IMR-90 (cell line): ENCODE measurements at regions not wholly inside any gene's neighbourhood (a gene's known extent, or its start where the extent isn't known, plus 50 kb on each side); places are given as distances from the start of the nearest gene placed in this dataset.

ENCODE experiments used
- BHLHE40 ChIP-seq: fragments of 150-350 bp; IDR thresholded peaks from 2 replicates; pipeline ENCODE4 v1.6.1; 2016; ENCODE audit warnings: mild to moderate bottlenecking, low read depth, low read length
- CEBPB ChIP-seq: IDR thresholded peaks from 2 replicates; pipeline ENCODE4 v1.6.1; 2012; ENCODE audit warnings: low read depth, low read length, improper control_type of control experiment
- FOS ChIP-seq: fragments of 150-350 bp; IDR thresholded peaks from 2 replicates; pipeline ENCODE4 v1.6.1; 2016; ENCODE audit warnings: low read depth, low read length
- MAFK ChIP-seq: IDR thresholded peaks from 2 replicates; pipeline ENCODE4 v1.6.1; 2012; ENCODE audit warnings: low read depth, low read length, improper control_type of control experiment
- MAZ ChIP-seq: IDR thresholded peaks from 2 replicates; pipeline ENCODE4 v1.6.1; 2012; ENCODE audit warnings: low read depth, mild to moderate bottlenecking, low read length, improper control_type of control experiment, moderate library complexity, borderline replicate concordance
- NFE2L2 ChIP-seq: fragments of 150-350 bp; IDR thresholded peaks from 2 replicates; pipeline ENCODE4 v1.6.1; 2016; ENCODE audit warnings: low read depth, mild to moderate bottlenecking, low read length
- POLR2A ChIP-seq: IDR thresholded peaks from 2 replicates; pipeline ENCODE4 v1.6.1; 2012; ENCODE audit warnings: mild to moderate bottlenecking, low read depth, low read length
- RCOR1 ChIP-seq: IDR thresholded peaks from 2 replicates; pipeline ENCODE4 v1.6.1; 2012; ENCODE audit warnings: mild to moderate bottlenecking, low read length, improper control_type of control experiment; ENCODE audit not compliant: insufficient replicate concordance
- RFX5 ChIP-seq: IDR thresholded peaks from 2 replicates; pipeline ENCODE4 v1.8.0; 2012; ENCODE audit warnings: low read depth, mild to moderate bottlenecking, low read length, moderate library complexity
- SMC3 ChIP-seq: fragments of 150-350 bp; IDR thresholded peaks from 2 replicates; pipeline ENCODE4 v1.6.1; 2016; ENCODE audit warnings: low read depth, mild to moderate bottlenecking, antibody characterized with exemption, low read length, moderate library complexity
- TF ChIP-seq, protein P1 (sequence below): conservative IDR thresholded peaks from 2 replicates; pipeline ENCODE4 v1.5.1; 2012; ENCODE audit warnings: mild to moderate bottlenecking, low read depth, low read length, improper control_type of control experiment
- TF ChIP-seq, protein P2 (sequence below): fragments of 150-350 bp; IDR thresholded peaks from 2 replicates; pipeline ENCODE4 v1.6.1; 2016; ENCODE audit warnings: low read depth, mild to moderate bottlenecking, low read length, moderate library complexity, borderline replicate concordance
- TF ChIP-seq, protein P3 (sequence below): fragments of 150-350 bp; IDR thresholded peaks from 2 replicates; pipeline ENCODE4 v1.6.1; 2017; ENCODE audit warnings: mild to moderate bottlenecking, antibody characterized with exemption, low read length, low read depth

DNA sequence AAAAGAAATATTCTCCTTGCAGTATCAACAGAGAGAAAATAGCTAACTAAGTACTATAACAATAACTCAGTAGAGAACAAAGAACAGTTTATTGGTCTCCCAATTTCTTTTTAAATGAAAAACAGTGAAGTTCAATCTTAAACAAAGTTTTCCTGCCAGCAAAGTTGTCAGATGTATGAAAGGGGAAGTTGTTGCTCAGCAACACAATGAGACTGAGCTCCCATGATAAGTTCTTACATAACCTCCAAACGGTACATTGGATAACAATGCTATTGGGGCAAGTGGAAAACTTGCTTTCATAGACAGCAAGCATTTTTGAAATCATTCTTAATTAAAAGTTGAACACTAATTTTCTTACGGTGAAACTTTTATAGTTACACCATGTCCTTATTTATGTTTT, 94.9 kb downstream of the ALG10B start:
- TF ChIP-seq, protein P1, sequence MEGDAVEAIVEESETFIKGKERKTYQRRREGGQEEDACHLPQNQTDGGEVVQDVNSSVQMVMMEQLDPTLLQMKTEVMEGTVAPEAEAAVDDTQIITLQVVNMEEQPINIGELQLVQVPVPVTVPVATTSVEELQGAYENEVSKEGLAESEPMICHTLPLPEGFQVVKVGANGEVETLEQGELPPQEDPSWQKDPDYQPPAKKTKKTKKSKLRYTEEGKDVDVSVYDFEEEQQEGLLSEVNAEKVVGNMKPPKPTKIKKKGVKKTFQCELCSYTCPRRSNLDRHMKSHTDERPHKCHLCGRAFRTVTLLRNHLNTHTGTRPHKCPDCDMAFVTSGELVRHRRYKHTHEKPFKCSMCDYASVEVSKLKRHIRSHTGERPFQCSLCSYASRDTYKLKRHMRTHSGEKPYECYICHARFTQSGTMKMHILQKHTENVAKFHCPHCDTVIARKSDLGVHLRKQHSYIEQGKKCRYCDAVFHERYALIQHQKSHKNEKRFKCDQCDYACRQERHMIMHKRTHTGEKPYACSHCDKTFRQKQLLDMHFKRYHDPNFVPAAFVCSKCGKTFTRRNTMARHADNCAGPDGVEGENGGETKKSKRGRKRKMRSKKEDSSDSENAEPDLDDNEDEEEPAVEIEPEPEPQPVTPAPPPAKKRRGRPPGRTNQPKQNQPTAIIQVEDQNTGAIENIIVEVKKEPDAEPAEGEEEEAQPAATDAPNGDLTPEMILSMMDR: no peak
- TF ChIP-seq SMC3 (no peak), CEBPB (no peak), RFX5 (no peak), NFE2L2 (no peak), POLR2A (no peak), FOS (no peak), MAZ (no peak), RCOR1 (no peak), MAFK (no peak), BHLHE40 (no peak)
- TF ChIP-seq, protein P2, sequence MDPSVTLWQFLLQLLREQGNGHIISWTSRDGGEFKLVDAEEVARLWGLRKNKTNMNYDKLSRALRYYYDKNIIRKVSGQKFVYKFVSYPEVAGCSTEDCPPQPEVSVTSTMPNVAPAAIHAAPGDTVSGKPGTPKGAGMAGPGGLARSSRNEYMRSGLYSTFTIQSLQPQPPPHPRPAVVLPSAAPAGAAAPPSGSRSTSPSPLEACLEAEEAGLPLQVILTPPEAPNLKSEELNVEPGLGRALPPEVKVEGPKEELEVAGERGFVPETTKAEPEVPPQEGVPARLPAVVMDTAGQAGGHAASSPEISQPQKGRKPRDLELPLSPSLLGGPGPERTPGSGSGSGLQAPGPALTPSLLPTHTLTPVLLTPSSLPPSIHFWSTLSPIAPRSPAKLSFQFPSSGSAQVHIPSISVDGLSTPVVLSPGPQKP: no peak
- TF ChIP-seq, protein P3, sequence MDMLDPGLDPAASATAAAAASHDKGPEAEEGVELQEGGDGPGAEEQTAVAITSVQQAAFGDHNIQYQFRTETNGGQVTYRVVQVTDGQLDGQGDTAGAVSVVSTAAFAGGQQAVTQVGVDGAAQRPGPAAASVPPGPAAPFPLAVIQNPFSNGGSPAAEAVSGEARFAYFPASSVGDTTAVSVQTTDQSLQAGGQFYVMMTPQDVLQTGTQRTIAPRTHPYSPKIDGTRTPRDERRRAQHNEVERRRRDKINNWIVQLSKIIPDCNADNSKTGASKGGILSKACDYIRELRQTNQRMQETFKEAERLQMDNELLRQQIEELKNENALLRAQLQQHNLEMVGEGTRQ: no peak
